ENCODE measurements at regions not wholly inside any gene's neighbourhood (a gene's known extent, or its start where the extent isn't known, plus 50 kb on each side); places are given as distances from the start of the nearest gene placed in this dataset.

DNA sequence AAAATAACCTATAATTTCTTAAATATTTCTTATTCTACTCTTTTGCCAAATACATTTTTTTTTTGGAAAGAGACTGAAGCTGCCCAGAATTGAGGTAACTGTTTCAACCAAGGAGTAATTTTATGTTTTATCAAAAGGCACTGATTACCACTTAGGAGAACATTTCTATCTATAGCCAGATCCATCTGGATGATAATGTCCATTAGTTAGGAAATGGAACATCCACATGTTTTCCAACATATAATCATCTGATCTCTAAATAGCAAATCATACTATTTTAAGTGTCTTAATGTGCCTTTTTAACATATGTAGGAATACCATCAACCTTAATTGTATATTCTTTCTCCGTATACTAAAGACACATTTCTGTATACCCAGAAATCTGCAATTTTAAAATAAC is 1068.9 kb downstream of the NXPH1 start:
- Histone ChIP-seq H2BK15ac (ENCODE audit: low read depth, low read length) (no peak overlapping the region), H3K9me3 (ENCODE audit: control insufficient read depth, insufficient read depth, low read length) (peaks cover 9% of the 10 kb centered on the region; the same call in 1 of the 2 replicates), H2AK5ac (ENCODE audit: low read depth, low read length) (no peak overlapping the region), H3K4me1 (ENCODE audit: control insufficient read depth, insufficient read depth, low read length) (no peaks in the 10 kb centered on the region), H3K27ac (ENCODE audit: insufficient read depth, low read length) (no peak overlapping the region), H3K27me3 (ENCODE audit: control insufficient read depth, insufficient read depth, low read length) (no peaks in the 10 kb centered on the region), H3K23ac (ENCODE audit: low read depth, low read length) (no peak overlapping the region), H2BK20ac (ENCODE audit: low read depth, low read length) (no peak overlapping the region), H3K9me1 (ENCODE audit: insufficient read depth, low read length) (no peaks in the 10 kb centered on the region), H2BK120ac (ENCODE audit: low read depth, low read length) (no peak overlapping the region), H4K8ac (ENCODE audit: low read depth in 2 of 2, low read length in 2 of 2) (no peak overlapping the region), H3K18ac (ENCODE audit: low read depth, low read length) (no peak overlapping the region), H3K79me1 (ENCODE audit: low read depth in 1 of 2, low read length in 2 of 2) (no peaks in the 10 kb centered on the region), H3K4me3 (ENCODE audit: insufficient read depth, low read depth, low read length) (no peak overlapping the region), H3K56ac (ENCODE audit: extremely low read depth, insufficient read depth, low read length) (no peak overlapping the region), H4K5ac (ENCODE audit: low read depth, low read length) (no peak overlapping the region), H3K4ac (ENCODE audit: low read depth, low read length) (no peak overlapping the region), H2AK9ac (replicated peaks; ENCODE audit: low read depth, low read length, poor library complexity) (no peak overlapping the region), H4K20me1 (ENCODE audit: insufficient read depth, low read length) (no peaks in the 10 kb centered on the region), H3K36me3 (ENCODE audit: control insufficient read depth, insufficient read depth, low read length) (no peaks in the 10 kb centered on the region), H2BK5ac (ENCODE audit: low read depth, low read length, poor library complexity, severe bottlenecking) (no peak overlapping the region), H4K91ac (ENCODE audit: insufficient read depth, low read depth, low read length) (no peak overlapping the region), H3K14ac (replicated peaks; ENCODE audit: low read depth, low read length) (no peak overlapping the region), H3K4me2 (ENCODE audit: low read depth, low read length) (no peak overlapping the region), H3K9ac (ENCODE audit: low read depth, low read length) (no peak overlapping the region), H2AFZ (replicated peaks; ENCODE audit: low read length, poor library complexity) (no peak overlapping the region)
- dilution Hi-C loops (cut with HindIII; ENCODE audit: low sequenced_read_pairs, unreplicated experiment) (no loop called here), intact Hi-C loops (cut with micrococcal nuclease) (no loop called here), in situ Hi-C loops (cut with MboI; ENCODE audit: low sequenced_read_pairs) (no loop called here)
- TF ChIP-seq CHD1 (IDR thresholded peaks at IDR 0.05; ENCODE audit: low read depth, low read length), result no peak
- no peak for TF ChIP-seq POLR2A (IDR thresholded peaks at IDR 0.05; ENCODE audit: low read depth, low read length)
- TF ChIP-seq MAFK (IDR thresholded peaks at IDR 0.05; ENCODE audit: low read depth, low read length), result no peak
- no peak for TF ChIP-seq RAD21 (IDR thresholded peaks at IDR 0.05; ENCODE audit: low read length)
- no peak for TF ChIP-seq FOS (IDR thresholded peaks at IDR 0.05; ENCODE audit: low read depth, low read length)
- no peak for TF ChIP-seq NFE2L2 (IDR thresholded peaks at IDR 0.05; ENCODE audit: low read depth, low read length)
- TF ChIP-seq, protein P1, sequence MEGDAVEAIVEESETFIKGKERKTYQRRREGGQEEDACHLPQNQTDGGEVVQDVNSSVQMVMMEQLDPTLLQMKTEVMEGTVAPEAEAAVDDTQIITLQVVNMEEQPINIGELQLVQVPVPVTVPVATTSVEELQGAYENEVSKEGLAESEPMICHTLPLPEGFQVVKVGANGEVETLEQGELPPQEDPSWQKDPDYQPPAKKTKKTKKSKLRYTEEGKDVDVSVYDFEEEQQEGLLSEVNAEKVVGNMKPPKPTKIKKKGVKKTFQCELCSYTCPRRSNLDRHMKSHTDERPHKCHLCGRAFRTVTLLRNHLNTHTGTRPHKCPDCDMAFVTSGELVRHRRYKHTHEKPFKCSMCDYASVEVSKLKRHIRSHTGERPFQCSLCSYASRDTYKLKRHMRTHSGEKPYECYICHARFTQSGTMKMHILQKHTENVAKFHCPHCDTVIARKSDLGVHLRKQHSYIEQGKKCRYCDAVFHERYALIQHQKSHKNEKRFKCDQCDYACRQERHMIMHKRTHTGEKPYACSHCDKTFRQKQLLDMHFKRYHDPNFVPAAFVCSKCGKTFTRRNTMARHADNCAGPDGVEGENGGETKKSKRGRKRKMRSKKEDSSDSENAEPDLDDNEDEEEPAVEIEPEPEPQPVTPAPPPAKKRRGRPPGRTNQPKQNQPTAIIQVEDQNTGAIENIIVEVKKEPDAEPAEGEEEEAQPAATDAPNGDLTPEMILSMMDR (conservative IDR thresholded peaks at IDR 0.05; ENCODE audit: low read depth, low read length), result no peak
- TF ChIP-seq BHLHE40 (IDR thresholded peaks at IDR 0.05; ENCODE audit: low read depth, low read length), result no peak
- TF ChIP-seq, protein P2, sequence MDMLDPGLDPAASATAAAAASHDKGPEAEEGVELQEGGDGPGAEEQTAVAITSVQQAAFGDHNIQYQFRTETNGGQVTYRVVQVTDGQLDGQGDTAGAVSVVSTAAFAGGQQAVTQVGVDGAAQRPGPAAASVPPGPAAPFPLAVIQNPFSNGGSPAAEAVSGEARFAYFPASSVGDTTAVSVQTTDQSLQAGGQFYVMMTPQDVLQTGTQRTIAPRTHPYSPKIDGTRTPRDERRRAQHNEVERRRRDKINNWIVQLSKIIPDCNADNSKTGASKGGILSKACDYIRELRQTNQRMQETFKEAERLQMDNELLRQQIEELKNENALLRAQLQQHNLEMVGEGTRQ (IDR thresholded peaks at IDR 0.05; ENCODE audit: low read depth, low read length), result no peak
- TF ChIP-seq SMC3 (IDR thresholded peaks at IDR 0.05; ENCODE audit: low read depth, low read length), result no peak
- no peak for TF ChIP-seq RCOR1 (IDR thresholded peaks at IDR 0.05; ENCODE audit: insufficient replicate concordance, low read length)
- TF ChIP-seq RFX5 (IDR thresholded peaks at IDR 0.05; ENCODE audit: low read depth, low read length), result no peak
- no peak for TF ChIP-seq MAZ (IDR thresholded peaks at IDR 0.05; ENCODE audit: borderline replicate concordance, low read depth, low read length)
- TF ChIP-seq, protein P3, sequence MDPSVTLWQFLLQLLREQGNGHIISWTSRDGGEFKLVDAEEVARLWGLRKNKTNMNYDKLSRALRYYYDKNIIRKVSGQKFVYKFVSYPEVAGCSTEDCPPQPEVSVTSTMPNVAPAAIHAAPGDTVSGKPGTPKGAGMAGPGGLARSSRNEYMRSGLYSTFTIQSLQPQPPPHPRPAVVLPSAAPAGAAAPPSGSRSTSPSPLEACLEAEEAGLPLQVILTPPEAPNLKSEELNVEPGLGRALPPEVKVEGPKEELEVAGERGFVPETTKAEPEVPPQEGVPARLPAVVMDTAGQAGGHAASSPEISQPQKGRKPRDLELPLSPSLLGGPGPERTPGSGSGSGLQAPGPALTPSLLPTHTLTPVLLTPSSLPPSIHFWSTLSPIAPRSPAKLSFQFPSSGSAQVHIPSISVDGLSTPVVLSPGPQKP (IDR thresholded peaks at IDR 0.05; ENCODE audit: borderline replicate concordance, low read depth, low read length), result no peak
- TF ChIP-seq CEBPB (IDR thresholded peaks at IDR 0.05; ENCODE audit: low read depth, low read length), result no peak
- TF ChIP-seq MXI1 (IDR thresholded peaks at IDR 0.05; ENCODE audit: borderline replicate concordance, low read depth, low read length), result no peak
- ATAC-seq (ENCODE audit: low read depth) (no peak), DNase-seq (no peak)
- no TSS peak for BruUV-seq (replicated peaks)
- no CpG with 5 or more reads among the region's 1 CpG for WGBS, 2 experiments (ENCODE audit: extremely low coverage in 2 of 2, insufficient read length in 1 of 2)
- POLR2A ChIA-PET (ENCODE audit: unreplicated experiment), result no interaction called here
- CTCF ChIA-PET, result no interaction called here

Data from IMR-90 (cell line).